ENCODE measurements at regions not wholly inside any gene's neighbourhood (a gene's known extent, or its start where the extent isn't known, plus 50 kb on each side); places are given as distances from the start of the nearest gene placed in this dataset.
"Not testable (repeated sequence)": the region's sequence is repeated elsewhere in the genome, so short reads cannot be mapped to it uniquely, and the experiment has no call there.

GRCh38 chr5:123699571-123699970 is 187.6 kb downstream of the CSNK1G3 start:
- no peak for DNase-seq (ENCODE audit: low read depth, low spot score)

GRCh38 chr5:123698937-123699336 is 187.0 kb downstream of the CSNK1G3 start:
- DNase-seq (ENCODE audit: low read depth, low spot score) = not testable (repeated sequence)

More at GRCh38 chr5:123699571-123699970, 187.6 kb downstream of the CSNK1G3 start:
- H3K4me3 ChIP-seq (ENCODE audit: low read length) = no peak overlapping the region

GRCh38 chr5:123696921-123697341 is 185.0 kb downstream of the CSNK1G3 start:
- H3K4me3 ChIP-seq (ENCODE audit: low read length) = no peak overlapping the region
- no peak for DNase-seq (ENCODE audit: low read depth, low spot score)

More at GRCh38 chr5:123698937-123699336, 187.0 kb downstream of the CSNK1G3 start:
- H3K4me3 ChIP-seq (ENCODE audit: low read length) = not testable (repeated sequence)

- H3K4me3 ChIP-seq (ENCODE audit: low read length) = no peak overlapping the region
- no peak for DNase-seq (ENCODE audit: low read depth, low spot score)
Measured at GRCh38 chr5:123690821-123691220, 178.8 kb downstream of the CSNK1G3 start.

- no peak overlapping the region for H3K4me3 ChIP-seq (ENCODE audit: low read length)
- DNase-seq (ENCODE audit: low read depth, low spot score) = no peak
Measured at GRCh38 chr5:123681061-123681460, 169.1 kb downstream of the CSNK1G3 start.

- H3K4me3 ChIP-seq (ENCODE audit: low read length) = no peak overlapping the region
- DNase-seq (ENCODE audit: low read depth, low spot score) = no peak
Measured at GRCh38 chr5:123673107-123673506, 161.1 kb downstream of the CSNK1G3 start.

- no peak for DNase-seq (ENCODE audit: low read depth, low spot score)
- no peak overlapping the region for H3K4me3 ChIP-seq (ENCODE audit: low read length)
Measured at GRCh38 chr5:123671711-123672456, 159.9 kb downstream of the CSNK1G3 start.

- peak; percentile 27 for DNase-seq (ENCODE audit: low read depth, low spot score)
- no peak overlapping the region for H3K4me3 ChIP-seq (ENCODE audit: low read length)
Measured at GRCh38 chr5:123671042-123671441, 159.1 kb downstream of the CSNK1G3 start.
